22Rv1 (cell line): ENCODE measurements at regions not wholly inside any gene's neighbourhood (a gene's known extent, or its start where the extent isn't known, plus 50 kb on each side); places are given as distances from the start of the nearest gene placed in this dataset.

ENCODE experiments used
- ZFX ChIP-seq: fragments of 450-650 bp; IDR thresholded peaks from 2 replicates; pipeline ENCODE4 v1.6.1; 2017; ENCODE audit warnings: antibody characterized with exemption, borderline replicate concordance
- TF ChIP-seq, protein P1 (sequence below): fragments of 450-650 bp; IDR thresholded peaks from 2 replicates; pipeline ENCODE4 v1.5.1; 2017; ENCODE audit warnings: mild to moderate bottlenecking

DNA sequence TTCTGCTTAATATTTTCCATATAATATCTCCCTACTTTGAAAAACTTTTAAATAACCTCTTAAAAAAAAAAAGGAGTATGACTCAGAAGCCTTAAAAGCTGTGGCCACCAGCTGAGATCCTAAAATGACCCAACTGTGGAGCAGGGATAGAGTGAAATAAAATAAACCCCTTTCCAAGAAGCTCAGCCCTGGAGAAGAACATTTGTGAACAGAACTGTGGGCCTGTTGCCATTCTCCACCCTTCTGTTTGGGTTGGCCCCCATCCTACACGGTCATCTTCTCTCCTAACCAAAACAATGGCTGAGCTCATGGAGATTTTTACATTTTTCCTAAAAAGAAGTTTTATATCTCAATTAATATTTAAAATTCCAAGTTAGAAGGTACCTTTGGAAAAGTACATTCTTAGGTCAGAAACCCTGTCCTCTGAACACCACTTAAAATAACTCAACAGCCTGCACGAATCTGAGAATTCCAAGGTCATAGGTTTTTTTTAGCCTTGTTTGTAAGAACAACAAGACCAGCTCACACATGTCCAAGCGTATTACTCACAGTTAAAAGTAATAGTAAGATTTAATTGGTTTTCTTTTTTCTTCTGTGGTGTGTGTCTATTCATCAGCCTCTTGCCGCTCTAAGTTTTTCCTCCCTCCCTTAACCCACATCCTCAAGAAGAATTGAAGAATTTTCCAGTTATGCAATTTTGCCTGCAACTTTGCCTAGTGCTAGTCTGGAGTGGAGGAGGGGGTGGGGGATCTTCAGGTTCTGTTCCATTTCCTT, 107.7 kb upstream of the ERRFI1 start:
- TF ChIP-seq, protein P1, sequence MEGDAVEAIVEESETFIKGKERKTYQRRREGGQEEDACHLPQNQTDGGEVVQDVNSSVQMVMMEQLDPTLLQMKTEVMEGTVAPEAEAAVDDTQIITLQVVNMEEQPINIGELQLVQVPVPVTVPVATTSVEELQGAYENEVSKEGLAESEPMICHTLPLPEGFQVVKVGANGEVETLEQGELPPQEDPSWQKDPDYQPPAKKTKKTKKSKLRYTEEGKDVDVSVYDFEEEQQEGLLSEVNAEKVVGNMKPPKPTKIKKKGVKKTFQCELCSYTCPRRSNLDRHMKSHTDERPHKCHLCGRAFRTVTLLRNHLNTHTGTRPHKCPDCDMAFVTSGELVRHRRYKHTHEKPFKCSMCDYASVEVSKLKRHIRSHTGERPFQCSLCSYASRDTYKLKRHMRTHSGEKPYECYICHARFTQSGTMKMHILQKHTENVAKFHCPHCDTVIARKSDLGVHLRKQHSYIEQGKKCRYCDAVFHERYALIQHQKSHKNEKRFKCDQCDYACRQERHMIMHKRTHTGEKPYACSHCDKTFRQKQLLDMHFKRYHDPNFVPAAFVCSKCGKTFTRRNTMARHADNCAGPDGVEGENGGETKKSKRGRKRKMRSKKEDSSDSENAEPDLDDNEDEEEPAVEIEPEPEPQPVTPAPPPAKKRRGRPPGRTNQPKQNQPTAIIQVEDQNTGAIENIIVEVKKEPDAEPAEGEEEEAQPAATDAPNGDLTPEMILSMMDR = no peak
- no peak for TF ChIP-seq ZFX
